HFFc6 (cell line): ENCODE measurements at regions not wholly inside any gene's neighbourhood (a gene's known extent, or its start where the extent isn't known, plus 50 kb on each side); places are given as distances from the start of the nearest gene placed in this dataset.
"Not testable (repeated sequence)": the region's sequence is repeated elsewhere in the genome, so short reads cannot be mapped to it uniquely, and the experiment has no call there.

Experiments used
- DNase-seq: peaks from one replicate; pipeline ENCODE4 v3.0.0-alpha.2; 2018
- H3K27ac Mint-ChIP-seq: 2 replicates; pipeline ENCODE4 v1.8.0; 2020; ENCODE audit warnings: mild to moderate bottlenecking, mixed read lengths
- H3K27me3 Mint-ChIP-seq: 2 replicates; pipeline ENCODE4 v1.8.0; 2021; ENCODE audit warnings: mild to moderate bottlenecking, moderate library complexity, mixed read lengths; ENCODE audit not compliant: insufficient read depth
- H3K36me3 Mint-ChIP-seq: 2 replicates; pipeline ENCODE4 v1.8.0; 2021; ENCODE audit warnings: low read depth, mixed read lengths
- H3K4me1 Mint-ChIP-seq: 2 replicates; pipeline ENCODE4 v1.8.0; 2020; ENCODE audit warnings: low read depth, mixed read lengths
- H3K4me3 Mint-ChIP-seq: 2 replicates; pipeline ENCODE4 v1.8.0; 2020; ENCODE audit warnings: mild to moderate bottlenecking, moderate library complexity, mixed read lengths
- H3K9me3 Mint-ChIP-seq: 2 replicates; pipeline ENCODE4 v1.8.0; 2020; ENCODE audit warnings: mild to moderate bottlenecking, mixed read lengths
- CTCF ChIP-seq: fragments of 200-600 bp; sonication (generic); IDR thresholded peaks from 2 replicates; pipeline ENCODE4 v1.5.0; 2021; ENCODE audit warnings: antibody characterized with exemption, mild to moderate bottlenecking

DNA sequence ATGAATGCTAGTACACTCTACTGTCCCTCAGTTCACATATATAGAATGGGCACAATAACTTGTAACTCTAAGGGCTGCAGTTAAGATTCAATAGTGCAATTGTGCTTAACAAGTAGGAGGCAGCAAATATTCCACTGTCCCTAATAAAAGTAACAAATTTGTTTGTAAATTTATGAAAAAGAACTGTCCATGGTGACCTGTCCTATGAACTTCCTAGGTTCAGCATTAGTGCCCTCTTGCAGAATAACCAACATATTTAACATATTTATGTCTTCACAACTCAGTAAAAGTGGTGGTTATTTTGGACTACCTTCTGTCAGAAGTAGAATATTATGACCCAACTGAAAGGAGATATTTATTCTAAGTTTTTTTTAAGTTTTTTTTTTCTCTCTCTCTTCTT lies 327.8 kb downstream of the CENPW start:
- H3K36me3 Mint-ChIP-seq, result no peaks in the 10 kb centered on the region
- H3K4me3 Mint-ChIP-seq, result no peak overlapping the region
- DNase-seq, result no peak
- peaks cover 31% of the 10 kb centered on the region for H3K4me1 Mint-ChIP-seq
- no peaks in the 10 kb centered on the region; the same call in 1 of the 2 replicates for H3K27me3 Mint-ChIP-seq
- H3K9me3 Mint-ChIP-seq, result no peaks in the 10 kb centered on the region
- H3K27ac Mint-ChIP-seq, result no peak overlapping the region
- no peak for TF ChIP-seq CTCF

DNA sequence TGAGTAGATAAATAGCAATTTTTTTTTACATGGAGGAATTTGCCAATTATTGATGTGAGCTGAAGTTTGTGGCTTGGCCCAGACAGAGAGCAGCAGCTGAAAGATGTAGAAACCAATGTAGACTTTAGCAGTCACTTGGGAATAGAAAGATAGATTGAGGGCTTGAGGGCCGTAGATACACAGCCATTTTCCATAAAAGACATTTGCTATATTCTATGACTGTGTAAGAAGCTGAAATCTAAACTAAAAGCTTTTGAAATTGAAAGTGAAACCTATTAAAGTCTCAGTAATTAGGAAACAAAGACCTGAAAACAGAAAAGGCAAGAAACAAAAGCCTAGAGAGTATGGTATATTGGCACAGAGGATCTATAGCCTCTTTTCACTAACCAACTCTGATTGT lies 332.7 kb downstream of the CENPW start:
- Mint-ChIP-seq H3K27me3 (peaks cover 2% of the 10 kb centered on the region), H3K27ac (no peak overlapping the region), H3K4me1 (0 out of 2 replicates have a peak, but pooled peaks cover 6% of the 10 kb centered on the region), H3K36me3 (0 out of 2 replicates have a peak, but pooled peaks cover 5% of the 10 kb centered on the region), H3K9me3 (peaks cover 6% of the 10 kb centered on the region; the same call in 1 of the 2 replicates), H3K4me3 (0 out of 2 replicates have a peak overlapping the region, but pooled peaks have one; percentile 5)
- no peak for TF ChIP-seq CTCF
- DNase-seq, result no peak

DNA sequence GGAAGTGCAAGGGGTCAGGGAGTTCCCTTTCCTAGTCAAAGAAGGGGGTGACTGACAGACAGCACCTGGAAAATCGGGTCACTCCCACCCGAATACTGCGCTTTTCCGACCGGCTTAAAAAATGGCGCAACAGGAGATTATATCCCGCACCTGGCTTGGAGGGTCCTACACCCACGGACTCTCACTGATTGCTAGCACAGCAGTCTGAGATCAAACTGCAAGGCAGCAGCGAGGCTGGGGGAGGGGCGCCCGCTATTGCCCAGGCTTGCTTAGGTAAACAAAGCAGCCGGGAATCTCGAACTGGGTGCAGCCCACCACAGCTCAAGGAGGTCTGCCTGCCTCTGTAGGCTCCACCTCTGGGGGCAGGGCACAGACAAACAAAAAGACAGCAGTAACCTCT lies 333.8 kb downstream of the CENPW start:
- H3K4me3 Mint-ChIP-seq, H3K27me3 Mint-ChIP-seq, H3K4me1 Mint-ChIP-seq, DNase-seq, H3K36me3 Mint-ChIP-seq, H3K27ac Mint-ChIP-seq, H3K9me3 Mint-ChIP-seq: not testable (repeated sequence)

GRCh38 chr6:126682440-126682839 lies 342.5 kb downstream of the CENPW start:
- Mint-ChIP-seq H3K27me3 (no peaks in the 10 kb centered on the region), H3K36me3 (no peaks in the 10 kb centered on the region), H3K4me1 (no peaks in the 10 kb centered on the region), H3K9me3 (no peaks in the 10 kb centered on the region; the same call in 1 of the 2 replicates), H3K27ac (no peak overlapping the region), H3K4me3 (no peak overlapping the region)
- no peak for TF ChIP-seq CTCF
- no peak for DNase-seq

- Mint-ChIP-seq H3K36me3 (no peaks in the 10 kb centered on the region), H3K9me3 (no peaks in the 10 kb centered on the region; the same call in 1 of the 2 replicates), H3K27me3 (no peaks in the 10 kb centered on the region), H3K4me3 (no peak overlapping the region), H3K4me1 (no peaks in the 10 kb centered on the region), H3K27ac (no peak overlapping the region)
- TF ChIP-seq CTCF, result no peak
- DNase-seq, result no peak
These were observed 345.3 kb downstream of the CENPW start for GRCh38 chr6:126685182-126685581.

- Mint-ChIP-seq H3K4me1 (no peaks in the 10 kb centered on the region; the same call in 1 of the 2 replicates), H3K27me3 (no peaks in the 10 kb centered on the region), H3K36me3 (no peaks in the 10 kb centered on the region), H3K9me3 (peaks cover under 1% of the 10 kb centered on the region; the same call in 1 of the 2 replicates), H3K4me3 (no peak overlapping the region), H3K27ac (no peak overlapping the region)
- no peak for TF ChIP-seq CTCF
- DNase-seq, result no peak
These were observed 357.2 kb downstream of the CENPW start for GRCh38 chr6:126696921-126697693.
